ENCODE measurements at regions not wholly inside any gene's neighbourhood (a gene's known extent, or its start where the extent isn't known, plus 50 kb on each side); places are given as distances from the start of the nearest gene placed in this dataset.

DNA sequence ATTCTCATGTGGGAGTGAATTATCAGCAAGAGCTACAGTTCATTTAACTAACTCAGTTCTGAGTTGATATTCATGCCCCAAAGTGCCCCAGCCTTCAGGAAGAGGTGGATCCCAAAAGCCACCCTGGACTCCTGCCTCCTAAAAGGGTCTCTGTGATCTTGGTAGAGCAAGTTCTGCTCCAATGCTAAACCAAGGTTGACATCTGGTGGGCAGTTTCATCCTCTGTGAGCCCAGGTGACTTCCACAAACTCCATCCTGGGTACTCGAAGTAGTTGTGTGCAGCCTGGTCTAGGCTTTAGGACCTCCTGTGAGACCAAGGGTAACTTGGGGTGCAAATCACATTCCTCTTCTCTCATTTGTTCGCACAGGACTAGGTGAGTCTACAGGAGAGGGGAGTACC lies 816.8 kb downstream of the MTRR start:
- H3K4me3 ChIP-seq (ENCODE audit: control insufficient read depth, low read depth, low read length) = no peak overlapping the region
- TF ChIP-seq, protein P1, sequence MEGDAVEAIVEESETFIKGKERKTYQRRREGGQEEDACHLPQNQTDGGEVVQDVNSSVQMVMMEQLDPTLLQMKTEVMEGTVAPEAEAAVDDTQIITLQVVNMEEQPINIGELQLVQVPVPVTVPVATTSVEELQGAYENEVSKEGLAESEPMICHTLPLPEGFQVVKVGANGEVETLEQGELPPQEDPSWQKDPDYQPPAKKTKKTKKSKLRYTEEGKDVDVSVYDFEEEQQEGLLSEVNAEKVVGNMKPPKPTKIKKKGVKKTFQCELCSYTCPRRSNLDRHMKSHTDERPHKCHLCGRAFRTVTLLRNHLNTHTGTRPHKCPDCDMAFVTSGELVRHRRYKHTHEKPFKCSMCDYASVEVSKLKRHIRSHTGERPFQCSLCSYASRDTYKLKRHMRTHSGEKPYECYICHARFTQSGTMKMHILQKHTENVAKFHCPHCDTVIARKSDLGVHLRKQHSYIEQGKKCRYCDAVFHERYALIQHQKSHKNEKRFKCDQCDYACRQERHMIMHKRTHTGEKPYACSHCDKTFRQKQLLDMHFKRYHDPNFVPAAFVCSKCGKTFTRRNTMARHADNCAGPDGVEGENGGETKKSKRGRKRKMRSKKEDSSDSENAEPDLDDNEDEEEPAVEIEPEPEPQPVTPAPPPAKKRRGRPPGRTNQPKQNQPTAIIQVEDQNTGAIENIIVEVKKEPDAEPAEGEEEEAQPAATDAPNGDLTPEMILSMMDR (conservative IDR thresholded peaks at IDR 0.05; ENCODE audit: control insufficient read depth, insufficient read depth, low read depth, low read length) = no peak
- no peak for DNase-seq (ENCODE audit: low read depth)

DNA sequence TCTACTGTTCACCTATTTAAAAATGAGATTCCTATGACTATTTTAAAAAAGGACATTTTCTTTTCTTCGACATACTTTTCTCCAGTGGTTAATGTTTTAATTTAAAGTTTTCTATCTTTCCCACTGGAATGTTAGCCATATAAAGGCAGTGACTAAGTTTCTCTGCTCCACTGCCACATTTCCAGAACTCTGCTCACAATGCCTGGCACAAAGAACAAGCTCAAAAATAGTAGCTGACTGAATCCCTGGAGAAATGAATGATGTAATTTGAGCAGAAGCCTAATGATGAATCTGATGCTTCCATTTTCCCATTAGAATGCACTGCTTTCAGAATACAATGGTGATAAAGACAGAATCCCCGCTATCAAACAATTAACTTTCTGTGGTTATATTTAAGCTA lies 817.8 kb downstream of the MTRR start:
- peak; percentile 76 for DNase-seq (ENCODE audit: low read depth)
- TF ChIP-seq, protein P1 (conservative IDR thresholded peaks at IDR 0.05; ENCODE audit: control insufficient read depth, insufficient read depth, low read depth, low read length) = no peak
- no peak overlapping the region for H3K4me3 ChIP-seq (ENCODE audit: control insufficient read depth, low read depth, low read length)

DNA sequence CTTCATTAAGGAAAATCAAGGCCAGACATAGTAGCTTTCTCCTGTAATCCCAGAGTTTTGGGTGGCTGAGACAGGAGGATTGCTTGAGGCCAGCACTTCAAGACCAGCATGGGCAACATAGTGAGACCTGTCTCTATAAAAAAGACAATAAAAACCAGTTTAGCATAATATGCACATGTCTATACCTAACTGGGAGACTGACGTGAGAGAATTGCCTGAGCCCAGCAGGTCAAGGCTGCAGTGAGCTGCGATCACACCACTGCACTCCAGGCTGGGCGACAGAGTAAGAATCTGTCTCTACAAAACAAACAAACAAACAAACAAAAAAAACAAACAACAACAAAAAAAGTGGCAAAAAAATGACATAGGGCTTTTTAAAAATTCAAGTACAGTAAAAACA lies 820.8 kb downstream of the MTRR start:
- no peak overlapping the region for H3K4me3 ChIP-seq (ENCODE audit: control insufficient read depth, low read depth, low read length)
- DNase-seq (ENCODE audit: low read depth) = no peak
- TF ChIP-seq, protein P1 (conservative IDR thresholded peaks at IDR 0.05; ENCODE audit: control insufficient read depth, insufficient read depth, low read depth, low read length) = no peak

DNA sequence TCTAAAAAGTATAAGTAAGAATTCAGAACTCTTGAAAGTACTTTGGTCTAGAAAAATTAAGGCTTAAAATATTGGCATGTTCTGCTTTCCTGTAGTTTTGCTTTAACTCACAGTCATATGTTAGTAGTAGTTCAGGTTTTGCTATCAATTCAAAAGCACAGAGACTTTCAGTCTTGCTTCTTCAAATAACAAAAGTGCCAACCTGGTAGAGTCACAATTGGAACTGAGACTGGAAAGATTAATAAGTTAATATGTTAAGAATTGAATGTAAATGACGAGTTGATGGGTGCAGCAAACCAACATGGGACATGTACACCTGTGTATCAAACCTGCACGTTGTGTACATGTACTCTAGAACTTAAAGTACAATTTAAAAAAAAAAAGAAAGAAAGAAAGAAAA lies 822.3 kb downstream of the MTRR start:
- no peak for DNase-seq (ENCODE audit: low read depth)
- TF ChIP-seq, protein P1 (conservative IDR thresholded peaks at IDR 0.05; ENCODE audit: control insufficient read depth, insufficient read depth, low read depth, low read length) = no peak

DNA sequence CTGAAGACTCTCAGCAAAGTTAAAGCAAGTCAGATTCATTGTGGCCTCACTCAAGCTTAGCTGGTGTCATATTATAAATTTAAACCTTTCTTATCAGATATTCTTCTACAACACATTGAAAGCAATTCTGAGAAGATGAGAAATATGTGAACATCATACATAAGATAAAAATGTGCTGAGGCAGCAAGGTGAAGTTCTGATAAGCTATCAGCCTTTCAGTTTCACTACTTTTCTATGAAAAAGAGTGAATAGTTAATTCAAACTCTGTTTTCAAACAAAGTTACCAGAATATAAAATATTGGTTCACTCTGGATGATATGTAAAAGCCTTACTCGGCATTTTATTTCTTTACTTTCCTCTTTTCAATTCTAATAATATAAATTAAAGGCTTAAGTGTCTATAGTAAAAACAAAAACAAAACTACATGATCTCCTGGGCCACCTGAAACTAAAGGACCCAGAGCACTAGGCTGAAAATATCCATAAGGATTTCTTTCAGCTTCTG lies 824.4 kb downstream of the MTRR start:
- no peak for DNase-seq (ENCODE audit: low read depth)
- TF ChIP-seq, protein P1 (conservative IDR thresholded peaks at IDR 0.05; ENCODE audit: control insufficient read depth, insufficient read depth, low read depth, low read length) = no peak
- no peak overlapping the region for H3K4me3 ChIP-seq (ENCODE audit: control insufficient read depth, low read depth, low read length)

More for the DNA sequence above, 822.3 kb downstream of the MTRR start:
- no peak overlapping the region for H3K4me3 ChIP-seq (ENCODE audit: control insufficient read depth, low read depth, low read length)

DNA sequence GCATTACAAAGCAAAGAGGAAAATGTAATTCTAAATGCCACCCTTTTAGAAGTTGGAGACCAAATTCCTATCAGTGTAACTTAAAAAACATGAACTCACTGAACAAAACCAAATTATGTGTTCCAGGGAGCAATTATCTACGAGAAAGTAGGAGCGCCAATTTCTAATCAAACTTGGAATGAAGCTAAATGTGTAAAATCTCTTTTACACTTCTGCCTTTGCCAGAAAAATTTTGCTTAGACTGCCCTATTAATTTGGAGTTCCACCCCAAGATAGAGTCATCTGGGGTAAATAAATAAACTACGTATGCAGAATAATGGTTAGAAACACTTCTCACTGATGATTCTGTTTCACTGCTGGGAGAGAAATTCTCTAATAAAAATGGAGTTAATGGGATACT lies 825.6 kb downstream of the MTRR start:
- TF ChIP-seq, protein P1 (conservative IDR thresholded peaks at IDR 0.05; ENCODE audit: control insufficient read depth, insufficient read depth, low read depth, low read length) = no peak
- no peak for DNase-seq (ENCODE audit: low read depth)
- no peak overlapping the region for H3K4me3 ChIP-seq (ENCODE audit: control insufficient read depth, low read depth, low read length)

Measured in fibroblast of mammary gland (primary cell).